ENCODE measurements at regions not wholly inside any gene's neighbourhood (a gene's known extent, or its start where the extent isn't known, plus 50 kb on each side); places are given as distances from the start of the nearest gene placed in this dataset.
"Not testable (repeated sequence)": the region's sequence is repeated elsewhere in the genome, so short reads cannot be mapped to it uniquely, and the experiment has no call there.

- no peak for DNase-seq
Observed at GRCh38 chr2:38145236-38145635, 69.3 kb upstream of the CYP1B1 start.

GRCh38 chr2:38142627-38143026, 66.7 kb upstream of the CYP1B1 start:
- DNase-seq: no peak

DNA sequence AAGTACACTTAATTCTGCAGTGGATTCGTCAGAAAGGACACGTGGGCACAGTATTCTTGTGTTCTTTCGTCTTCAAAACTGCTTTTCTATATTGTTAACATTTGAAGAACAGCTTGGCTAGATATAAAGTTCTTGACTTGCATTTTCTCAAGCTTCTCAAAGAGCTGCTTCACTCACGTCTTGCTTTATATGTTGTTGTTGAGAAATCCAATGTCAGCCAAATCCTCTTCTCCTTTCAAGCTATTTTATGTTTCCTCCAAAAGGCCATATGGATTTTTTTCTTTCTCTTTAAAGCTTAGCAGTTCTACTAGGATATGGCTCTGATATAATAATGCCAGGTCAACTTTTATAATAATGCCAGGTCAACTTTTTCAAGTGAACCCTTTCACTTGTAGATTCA, 65.5 kb upstream of the CYP1B1 start:
- no peak for DNase-seq

- DNase-seq: no peak
Observed at GRCh38 chr2:38138996-38139395, 63.0 kb upstream of the CYP1B1 start.

- no peak for DNase-seq
Observed at GRCh38 chr2:38138419-38138818, 62.5 kb upstream of the CYP1B1 start.

- DNase-seq: not testable (repeated sequence)
Observed at GRCh38 chr2:38137958-38138357, 62.0 kb upstream of the CYP1B1 start.

GRCh38 chr2:38131676-38132075, 55.7 kb upstream of the CYP1B1 start:
- no peak for DNase-seq

- no peak for DNase-seq
Observed at GRCh38 chr2:38130876-38131275, 54.9 kb upstream of the CYP1B1 start.

DNA sequence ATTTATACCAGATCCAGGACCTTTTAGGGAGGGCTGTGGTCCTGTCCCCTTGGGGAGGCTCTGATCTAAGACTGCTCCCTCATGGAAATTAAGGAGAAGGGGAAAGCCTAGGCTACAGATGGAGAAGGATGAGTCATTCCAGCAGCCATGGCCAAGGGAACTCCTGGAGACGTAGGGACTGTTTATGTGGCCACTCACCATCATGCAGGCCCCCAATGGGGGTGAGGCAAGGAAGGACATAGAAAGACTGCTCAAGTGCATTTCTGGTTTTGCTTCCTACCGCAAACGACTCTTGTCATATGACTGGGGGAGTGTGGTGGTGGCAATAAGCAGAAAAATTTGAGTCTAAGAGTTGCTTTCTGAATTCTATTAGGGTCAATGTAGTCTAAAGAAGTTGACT, 54.0 kb upstream of the CYP1B1 start:
- no peak for DNase-seq

GRCh38 chr2:38129481-38129880, 53.5 kb upstream of the CYP1B1 start:
- DNase-seq: no peak

DNA sequence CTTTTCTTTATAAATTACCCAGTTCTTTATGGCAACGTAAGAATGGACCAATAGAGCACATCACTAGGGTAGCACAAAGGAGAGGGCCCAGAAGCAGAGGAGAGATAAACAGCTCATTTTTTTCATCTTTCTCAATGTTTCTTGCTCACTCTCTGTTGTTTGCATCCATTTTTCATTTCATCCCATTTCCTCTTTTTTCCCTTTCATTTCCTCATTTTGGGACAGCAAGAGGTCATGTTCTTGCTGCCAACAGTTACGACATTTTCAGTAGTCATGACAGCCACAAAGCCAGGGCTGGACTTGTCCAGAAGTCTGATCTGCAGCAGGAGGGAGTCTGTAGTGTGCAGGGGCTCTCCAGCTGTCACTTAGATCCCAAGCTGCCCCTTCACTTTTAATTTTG, 52.7 kb upstream of the CYP1B1 start:
- DNase-seq: no peak

DNA sequence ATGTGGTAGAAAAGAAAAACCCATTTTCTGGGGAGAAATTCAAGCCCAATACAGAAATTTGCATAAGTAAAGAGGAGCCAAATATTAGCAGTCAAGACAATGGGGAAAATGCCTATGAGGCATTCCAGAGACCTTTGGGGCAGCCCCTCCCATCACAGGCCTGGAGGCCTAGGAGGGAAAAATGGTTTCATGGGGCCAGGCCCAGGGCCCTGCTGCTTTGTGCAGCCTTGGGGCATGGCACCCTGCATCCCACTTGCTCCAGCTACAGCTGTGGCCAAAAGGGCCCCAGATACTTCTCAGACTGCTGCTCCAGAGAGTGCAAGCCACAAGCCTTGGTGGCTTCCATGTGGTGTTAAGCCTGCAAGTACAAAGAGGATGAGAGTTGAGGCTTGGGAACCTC, 51.3 kb upstream of the CYP1B1 start:
- no peak for DNase-seq

DNA sequence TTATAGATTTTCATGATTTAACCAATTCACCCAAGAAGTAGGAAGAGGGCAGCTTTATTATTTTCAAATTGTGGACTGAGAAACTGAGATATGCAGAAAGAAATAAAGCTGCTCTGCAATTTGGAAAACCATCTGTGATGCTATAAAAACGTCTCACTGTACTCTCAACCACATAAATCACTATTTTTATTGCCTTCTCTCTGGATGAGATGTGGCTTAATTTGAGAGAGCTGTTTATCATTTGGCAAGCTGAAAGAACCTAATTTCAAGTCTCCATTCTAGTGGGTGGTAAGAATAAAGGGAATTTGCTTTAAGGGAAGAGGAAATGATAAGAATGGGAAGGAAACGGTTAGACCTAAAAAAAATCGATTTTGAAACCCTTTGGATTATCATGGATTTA, 49.9 kb upstream of the CYP1B1 start:
- DNase-seq: no peak

Data from NCI-H1092 treated with DMSO at 0.1 percent for 48 hours (cell line).